Transverse colon (tissue), 4 donors: ENCODE measurements at regions not wholly inside any gene's neighbourhood (a gene's known extent, or its start where the extent isn't known, plus 50 kb on each side); places are given as distances from the start of the nearest gene placed in this dataset.

Source experiments
- CTCF ChIP-seq, 5 experiments: fragments of 200-600 bp in 3 of 5; fragments of 450-650 bp in 2 of 5; sonication (generic) in 3 of 5; IDR thresholded peaks; 1 replicate in 2 of 5; 2 replicates in 3 of 5; pipeline ENCODE4 v1.5.1; 2016 to 2017; ENCODE audit warnings: antibody characterized with exemption in 5 of 5, inconsistent platforms in 3 of 5, mild to moderate bottlenecking in 2 of 5, moderate library complexity in 1 of 5
- POLR2A ChIP-seq: fragments of 450-650 bp; IDR thresholded peaks from one replicate; pipeline ENCODE4 v1.6.1; 2016; ENCODE audit warnings: antibody characterized with exemption, mild to moderate bottlenecking, moderate library complexity
- POLR2AphosphoS5 ChIP-seq, 3 donors: sonication (generic); formaldehyde crosslinking; IDR thresholded peaks; one replicate each; pipeline ENCODE4 v1.6.1; 2016; ENCODE audit warnings: antibody characterized with exemption in 3 of 3

- TF ChIP-seq CTCF (IDR thresholded peaks at IDR 0.05), result no peak
- no peak for TF ChIP-seq POLR2A
- TF ChIP-seq POLR2AphosphoS5 (IDR thresholded peaks at IDR 0.05), result no peak
Measured at GRCh38 chr5:6814816-6815215, 101.6 kb downstream of the TENT4A start.
